ENCODE measurements at regions not wholly inside any gene's neighbourhood (a gene's known extent, or its start where the extent isn't known, plus 50 kb on each side); places are given as distances from the start of the nearest gene placed in this dataset.

DNA sequence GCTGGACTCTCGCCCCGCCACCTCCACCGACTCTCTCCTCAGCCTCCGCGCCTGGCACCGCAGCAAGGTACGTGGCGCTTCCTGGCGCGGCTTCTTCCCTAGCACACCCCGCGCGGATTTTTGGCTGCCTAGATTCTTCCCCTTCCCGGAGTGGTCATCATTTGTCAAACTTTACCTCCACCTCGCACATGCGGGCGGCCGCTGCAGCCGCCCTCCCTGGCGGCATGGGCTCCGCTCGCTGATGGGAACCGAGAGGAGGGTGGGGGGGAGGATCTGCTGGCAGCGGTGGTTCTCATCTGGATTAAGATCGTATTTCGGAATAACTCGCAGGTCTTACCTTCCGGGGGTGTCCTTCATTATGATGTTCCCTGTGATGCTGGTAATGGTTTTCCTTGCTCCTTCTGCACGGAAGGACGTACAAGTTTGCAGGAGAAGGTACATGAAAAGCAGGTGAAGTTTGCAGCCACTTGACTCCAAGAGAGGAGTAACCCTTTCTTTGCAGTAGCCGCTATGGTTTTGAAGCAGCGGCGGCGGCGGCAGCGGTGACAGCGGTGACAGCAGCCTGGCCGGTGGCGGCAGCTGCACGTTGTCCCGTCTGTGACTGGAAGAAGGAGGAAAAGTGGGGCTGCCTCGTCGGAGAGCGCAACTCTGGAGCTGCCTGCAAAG is 2183.9 kb upstream of the TENM3 start:
- H3K4me3 ChIP-seq (replicated peaks; ENCODE audit: insufficient read depth, low read length) = peak overlapping the region; percentile 80
- TF ChIP-seq REST (IDR thresholded peaks at IDR 0.05; ENCODE audit: insufficient replicate concordance, low read depth) (no peak), POLR2AphosphoS5 (IDR thresholded peaks at IDR 0.05; ENCODE audit: low read depth) (0 out of 2 replicates have a peak, but pooled peaks have one; percentile 11), GABPA (IDR thresholded peaks at IDR 0.05; ENCODE audit: low read depth) (no peak), SPI1 (IDR thresholded peaks at IDR 0.05; ENCODE audit: borderline replicate concordance, low read depth) (no peak)
- TF ChIP-seq, protein P1, sequence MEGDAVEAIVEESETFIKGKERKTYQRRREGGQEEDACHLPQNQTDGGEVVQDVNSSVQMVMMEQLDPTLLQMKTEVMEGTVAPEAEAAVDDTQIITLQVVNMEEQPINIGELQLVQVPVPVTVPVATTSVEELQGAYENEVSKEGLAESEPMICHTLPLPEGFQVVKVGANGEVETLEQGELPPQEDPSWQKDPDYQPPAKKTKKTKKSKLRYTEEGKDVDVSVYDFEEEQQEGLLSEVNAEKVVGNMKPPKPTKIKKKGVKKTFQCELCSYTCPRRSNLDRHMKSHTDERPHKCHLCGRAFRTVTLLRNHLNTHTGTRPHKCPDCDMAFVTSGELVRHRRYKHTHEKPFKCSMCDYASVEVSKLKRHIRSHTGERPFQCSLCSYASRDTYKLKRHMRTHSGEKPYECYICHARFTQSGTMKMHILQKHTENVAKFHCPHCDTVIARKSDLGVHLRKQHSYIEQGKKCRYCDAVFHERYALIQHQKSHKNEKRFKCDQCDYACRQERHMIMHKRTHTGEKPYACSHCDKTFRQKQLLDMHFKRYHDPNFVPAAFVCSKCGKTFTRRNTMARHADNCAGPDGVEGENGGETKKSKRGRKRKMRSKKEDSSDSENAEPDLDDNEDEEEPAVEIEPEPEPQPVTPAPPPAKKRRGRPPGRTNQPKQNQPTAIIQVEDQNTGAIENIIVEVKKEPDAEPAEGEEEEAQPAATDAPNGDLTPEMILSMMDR (IDR thresholded peaks at IDR 0.05; ENCODE audit: insufficient read depth, low read length) = no peak
- peaks cover 4% of the 10 kb centered on the region for H3K27me3 ChIP-seq (ENCODE audit: insufficient read depth, poor library complexity, severe bottlenecking)
- no peak overlapping the region for H3K27ac ChIP-seq (replicated peaks)
- DNase-seq (ENCODE audit: low read depth in 1 of 2, low spot score in 1 of 2) = peak in 1 of 2 experiments; percentile 47

- DNase-seq (ENCODE audit: low read depth in 1 of 2, low spot score in 1 of 2) = no peak
- peak overlapping the region; percentile 80 for H3K4me3 ChIP-seq (replicated peaks; ENCODE audit: insufficient read depth, low read length)
- H3K27me3 ChIP-seq (ENCODE audit: insufficient read depth, poor library complexity, severe bottlenecking) = peaks cover 4% of the 10 kb centered on the region
- TF ChIP-seq REST (IDR thresholded peaks at IDR 0.05; ENCODE audit: insufficient replicate concordance, low read depth) (no peak), SPI1 (IDR thresholded peaks at IDR 0.05; ENCODE audit: borderline replicate concordance, low read depth) (no peak), GABPA (IDR thresholded peaks at IDR 0.05; ENCODE audit: low read depth) (no peak), POLR2AphosphoS5 (IDR thresholded peaks at IDR 0.05; ENCODE audit: low read depth) (no peak)
- TF ChIP-seq, protein P1 (IDR thresholded peaks at IDR 0.05; ENCODE audit: insufficient read depth, low read length) = no peak
- H3K27ac ChIP-seq (replicated peaks) = no peak overlapping the region
These were observed 2182.9 kb upstream of the TENM3 start for GRCh38 chr4:180060159-180060889.

- H3K4me3 ChIP-seq (replicated peaks; ENCODE audit: insufficient read depth, low read length) = no peak overlapping the region
- DNase-seq (ENCODE audit: low read depth in 1 of 2, low spot score in 1 of 2) = no peak
- no peak for TF ChIP-seq POLR2AphosphoS5 (IDR thresholded peaks at IDR 0.05; ENCODE audit: low read depth)
- TF ChIP-seq, protein P1 (IDR thresholded peaks at IDR 0.05; ENCODE audit: insufficient read depth, low read length) = no peak
- no peak for TF ChIP-seq SPI1 (IDR thresholded peaks at IDR 0.05; ENCODE audit: borderline replicate concordance, low read depth)
- no peak for TF ChIP-seq GABPA (IDR thresholded peaks at IDR 0.05; ENCODE audit: low read depth)
- no peak for TF ChIP-seq REST (IDR thresholded peaks at IDR 0.05; ENCODE audit: insufficient replicate concordance, low read depth)
- H3K27ac ChIP-seq (replicated peaks) = no peak overlapping the region
- H3K27me3 ChIP-seq (ENCODE audit: insufficient read depth, poor library complexity, severe bottlenecking) = no peaks in the 10 kb centered on the region
These were observed 2162.1 kb upstream of the TENM3 start for GRCh38 chr4:180081072-180081471.

Measured in HL-60 (cell line).